ENCODE measurements at regions not wholly inside any gene's neighbourhood (a gene's known extent, or its start where the extent isn't known, plus 50 kb on each side); places are given as distances from the start of the nearest gene placed in this dataset.

DNA sequence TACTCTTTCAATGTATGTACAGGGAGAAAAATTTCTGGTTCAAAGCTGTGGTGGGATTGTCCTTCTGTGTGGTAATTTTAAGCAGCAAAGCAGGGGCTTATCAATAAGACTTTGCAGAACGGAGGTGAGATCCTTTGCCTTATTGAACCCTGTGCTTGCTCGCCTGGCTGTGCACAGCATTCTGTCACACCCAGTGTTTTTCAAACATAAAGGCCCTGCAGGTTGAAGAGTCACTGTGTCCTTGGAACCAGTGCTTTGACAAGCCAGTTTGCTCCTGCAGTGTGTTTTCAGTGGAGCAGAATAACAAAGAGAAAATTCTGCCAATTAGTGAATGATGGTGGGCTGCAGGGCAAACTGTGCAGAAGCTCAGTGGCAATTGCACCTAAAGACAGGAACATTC lies 236.7 kb upstream of the PCSK5 start:
- TF ChIP-seq, protein P1, sequence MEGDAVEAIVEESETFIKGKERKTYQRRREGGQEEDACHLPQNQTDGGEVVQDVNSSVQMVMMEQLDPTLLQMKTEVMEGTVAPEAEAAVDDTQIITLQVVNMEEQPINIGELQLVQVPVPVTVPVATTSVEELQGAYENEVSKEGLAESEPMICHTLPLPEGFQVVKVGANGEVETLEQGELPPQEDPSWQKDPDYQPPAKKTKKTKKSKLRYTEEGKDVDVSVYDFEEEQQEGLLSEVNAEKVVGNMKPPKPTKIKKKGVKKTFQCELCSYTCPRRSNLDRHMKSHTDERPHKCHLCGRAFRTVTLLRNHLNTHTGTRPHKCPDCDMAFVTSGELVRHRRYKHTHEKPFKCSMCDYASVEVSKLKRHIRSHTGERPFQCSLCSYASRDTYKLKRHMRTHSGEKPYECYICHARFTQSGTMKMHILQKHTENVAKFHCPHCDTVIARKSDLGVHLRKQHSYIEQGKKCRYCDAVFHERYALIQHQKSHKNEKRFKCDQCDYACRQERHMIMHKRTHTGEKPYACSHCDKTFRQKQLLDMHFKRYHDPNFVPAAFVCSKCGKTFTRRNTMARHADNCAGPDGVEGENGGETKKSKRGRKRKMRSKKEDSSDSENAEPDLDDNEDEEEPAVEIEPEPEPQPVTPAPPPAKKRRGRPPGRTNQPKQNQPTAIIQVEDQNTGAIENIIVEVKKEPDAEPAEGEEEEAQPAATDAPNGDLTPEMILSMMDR (IDR thresholded peaks at IDR 0.05; ENCODE audit: low read depth, low read length): no peak
- H3K4me3 ChIP-seq (ENCODE audit: low read depth, low read length): no peak overlapping the region

GRCh38 chr9:75657015-75657414 lies 233.5 kb upstream of the PCSK5 start:
- TF ChIP-seq, protein P1 (IDR thresholded peaks at IDR 0.05; ENCODE audit: low read depth, low read length): no peak
- H3K4me3 ChIP-seq (ENCODE audit: low read depth, low read length): no peak overlapping the region

GRCh38 chr9:75658301-75658905 lies 232.1 kb upstream of the PCSK5 start:
- TF ChIP-seq, protein P1 (IDR thresholded peaks at IDR 0.05; ENCODE audit: low read depth, low read length): no peak
- no peak overlapping the region for H3K4me3 ChIP-seq (ENCODE audit: low read depth, low read length)

GRCh38 chr9:75664597-75664996 lies 225.9 kb upstream of the PCSK5 start:
- TF ChIP-seq, protein P1 (IDR thresholded peaks at IDR 0.05; ENCODE audit: low read depth, low read length): no peak
- no peak overlapping the region for H3K4me3 ChIP-seq (ENCODE audit: low read depth, low read length)

- no peak overlapping the region for H3K4me3 ChIP-seq (ENCODE audit: low read depth, low read length)
- TF ChIP-seq, protein P1 (IDR thresholded peaks at IDR 0.05; ENCODE audit: low read depth, low read length): no peak
Measured at GRCh38 chr9:75666856-75667554, 223.5 kb upstream of the PCSK5 start.

- TF ChIP-seq, protein P1 (IDR thresholded peaks at IDR 0.05; ENCODE audit: low read depth, low read length): no peak
- H3K4me3 ChIP-seq (ENCODE audit: low read depth, low read length): no peak overlapping the region
Measured at GRCh38 chr9:75669721-75670120, 220.8 kb upstream of the PCSK5 start.

GRCh38 chr9:75671354-75671753 lies 219.1 kb upstream of the PCSK5 start:
- TF ChIP-seq, protein P1 (IDR thresholded peaks at IDR 0.05; ENCODE audit: low read depth, low read length): no peak
- no peak overlapping the region for H3K4me3 ChIP-seq (ENCODE audit: low read depth, low read length)

Measured in WI38 (cell line).